SK-N-SH (cell line): ENCODE measurements at regions not wholly inside any gene's neighbourhood (a gene's known extent, or its start where the extent isn't known, plus 50 kb on each side); places are given as distances from the start of the nearest gene placed in this dataset.

Source experiments
- CHD2 ChIP-seq: fragments of 150-350 bp; IDR thresholded peaks from 2 replicates; pipeline ENCODE4 v1.6.1; 2018; ENCODE audit warnings: low read length; ENCODE audit not compliant: partially characterized antibody
- ELF1 ChIP-seq: IDR thresholded peaks from 2 replicates; pipeline ENCODE4 v1.4.0; 2012
- EP300 ChIP-seq, 2 experiments: IDR thresholded peaks; 2 replicates each; pipeline versions ENCODE4 v1.4.0 to v1.6.1; 2012; ENCODE audit warnings: borderline replicate concordance in 1 of 2, low read depth in 1 of 2, low read length in 1 of 2
- EZH2phosphoT487 ChIP-seq: fragments of 200-600 bp; sonication (generic); IDR thresholded peaks from 2 replicates; pipeline ENCODE4 v1.6.1; 2017; ENCODE audit warnings: low read depth, mixed run types, mild to moderate bottlenecking, antibody characterized with exemption, moderate library complexity, borderline replicate concordance
- GABPA ChIP-seq: IDR thresholded peaks from 2 replicates; pipeline ENCODE4 v1.4.0; 2012; ENCODE audit warnings: low read depth, mild to moderate bottlenecking
- POLR2AphosphoS5 ChIP-seq: IDR thresholded peaks from 2 replicates; pipeline ENCODE4 v1.6.1; 2012; ENCODE audit warnings: low read depth, low read length
- RAD21 ChIP-seq: IDR thresholded peaks from 2 replicates; pipeline ENCODE4 v1.6.1; 2012; ENCODE audit warnings: mild to moderate bottlenecking, low read length
- RFX5 ChIP-seq: IDR thresholded peaks from 2 replicates; pipeline ENCODE4 v1.6.1; 2012; ENCODE audit warnings: mild to moderate bottlenecking, improper control_type of control experiment, low read length
- SIN3A ChIP-seq: IDR thresholded peaks from 2 replicates; pipeline ENCODE4 v1.6.1; 2012; ENCODE audit warnings: low read depth, mild to moderate bottlenecking, low read length, moderate library complexity, borderline replicate concordance
- SMC3 ChIP-seq: IDR thresholded peaks from 2 replicates; pipeline ENCODE4 v1.6.1; 2012; ENCODE audit warnings: low read depth, low read length, improper control_type of control experiment
- YY1 ChIP-seq: IDR thresholded peaks from 2 replicates; pipeline ENCODE4 v1.4.0; 2012; ENCODE audit warnings: low read depth, mild to moderate bottlenecking
- ZBTB33 ChIP-seq: IDR thresholded peaks from 2 replicates; pipeline ENCODE4 v1.4.0; 2012; ENCODE audit warnings: low read depth, borderline replicate concordance
- TF ChIP-seq, protein P1 (sequence below): fragments of 200-600 bp; sonication (generic); IDR thresholded peaks from 2 replicates; pipeline ENCODE4 v1.6.1; 2017; ENCODE audit warnings: antibody characterized with exemption, mild to moderate bottlenecking, moderate library complexity
- TF ChIP-seq, protein P2 (sequence below): IDR thresholded peaks from 2 replicates; pipeline ENCODE4 v1.4.0; 2012; ENCODE audit warnings: low read depth

DNA sequence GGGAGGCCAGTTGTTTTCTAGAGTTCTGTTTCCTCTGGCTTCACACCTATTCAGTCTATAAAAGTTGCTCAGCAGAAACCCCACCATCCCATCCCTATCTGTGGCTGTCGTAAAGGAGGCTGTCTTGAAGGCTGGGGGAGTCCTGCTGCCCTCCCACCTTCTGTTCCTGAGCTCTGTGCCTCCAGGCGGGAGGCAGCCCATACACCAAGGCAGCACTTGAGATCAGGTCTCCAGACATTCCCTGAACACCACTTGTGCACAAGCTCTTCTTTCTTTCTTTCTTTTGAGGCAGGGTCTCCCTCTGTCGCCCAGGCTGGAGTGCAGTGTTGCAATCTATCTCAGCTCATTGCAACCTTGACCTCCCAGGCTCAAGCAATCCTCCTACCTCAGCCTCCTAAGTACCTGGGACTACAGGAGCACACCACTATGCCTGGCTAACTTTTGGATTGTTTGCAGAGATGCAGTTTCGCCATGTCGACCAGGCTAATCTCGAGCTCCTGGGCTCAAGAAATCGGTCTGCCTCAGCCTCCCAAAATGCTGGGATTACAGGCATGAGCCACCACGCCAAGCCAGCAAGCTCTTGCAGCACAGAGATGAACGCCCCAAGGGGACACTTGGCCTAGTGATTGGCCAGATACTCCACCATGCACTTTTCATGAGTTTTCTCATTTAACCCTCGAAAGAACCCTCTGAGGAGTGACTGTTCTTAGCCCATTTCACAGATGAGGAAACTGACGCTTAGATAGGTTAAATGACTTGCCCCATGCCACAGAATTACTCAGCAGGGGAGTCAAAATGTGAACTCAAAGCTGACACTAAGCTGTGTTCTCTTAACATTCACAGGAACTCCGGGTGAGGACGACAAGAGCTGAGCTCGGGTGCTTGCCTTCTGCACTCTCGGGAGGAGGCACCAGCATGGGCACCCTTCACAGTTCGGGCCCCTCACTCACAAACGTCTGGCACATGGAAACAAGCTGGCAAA, 55.8 kb upstream of the ENPP6 start:
- TF ChIP-seq, protein P1, sequence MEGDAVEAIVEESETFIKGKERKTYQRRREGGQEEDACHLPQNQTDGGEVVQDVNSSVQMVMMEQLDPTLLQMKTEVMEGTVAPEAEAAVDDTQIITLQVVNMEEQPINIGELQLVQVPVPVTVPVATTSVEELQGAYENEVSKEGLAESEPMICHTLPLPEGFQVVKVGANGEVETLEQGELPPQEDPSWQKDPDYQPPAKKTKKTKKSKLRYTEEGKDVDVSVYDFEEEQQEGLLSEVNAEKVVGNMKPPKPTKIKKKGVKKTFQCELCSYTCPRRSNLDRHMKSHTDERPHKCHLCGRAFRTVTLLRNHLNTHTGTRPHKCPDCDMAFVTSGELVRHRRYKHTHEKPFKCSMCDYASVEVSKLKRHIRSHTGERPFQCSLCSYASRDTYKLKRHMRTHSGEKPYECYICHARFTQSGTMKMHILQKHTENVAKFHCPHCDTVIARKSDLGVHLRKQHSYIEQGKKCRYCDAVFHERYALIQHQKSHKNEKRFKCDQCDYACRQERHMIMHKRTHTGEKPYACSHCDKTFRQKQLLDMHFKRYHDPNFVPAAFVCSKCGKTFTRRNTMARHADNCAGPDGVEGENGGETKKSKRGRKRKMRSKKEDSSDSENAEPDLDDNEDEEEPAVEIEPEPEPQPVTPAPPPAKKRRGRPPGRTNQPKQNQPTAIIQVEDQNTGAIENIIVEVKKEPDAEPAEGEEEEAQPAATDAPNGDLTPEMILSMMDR, result no peak
- TF ChIP-seq CHD2, result no peak
- no peak for TF ChIP-seq POLR2AphosphoS5
- no peak for TF ChIP-seq RAD21
- TF ChIP-seq, protein P2, sequence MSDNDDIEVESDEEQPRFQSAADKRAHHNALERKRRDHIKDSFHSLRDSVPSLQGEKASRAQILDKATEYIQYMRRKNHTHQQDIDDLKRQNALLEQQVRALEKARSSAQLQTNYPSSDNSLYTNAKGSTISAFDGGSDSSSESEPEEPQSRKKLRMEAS, result no peak
- TF ChIP-seq YY1, result no peak
- no peak for TF ChIP-seq ZBTB33
- no peak for TF ChIP-seq SMC3
- no peak for TF ChIP-seq EP300 (IDR thresholded peaks at IDR 0.05; ENCODE audit: borderline replicate concordance in 1 of 2, low read depth in 1 of 2, low read length in 1 of 2)
- no peak for TF ChIP-seq ELF1
- no peak for TF ChIP-seq SIN3A
- no peak for TF ChIP-seq EZH2phosphoT487
- no peak for TF ChIP-seq GABPA
- no peak for TF ChIP-seq RFX5
